PC-3 (cell line): ENCODE measurements at regions not wholly inside any gene's neighbourhood (a gene's known extent, or its start where the extent isn't known, plus 50 kb on each side); places are given as distances from the start of the nearest gene placed in this dataset.

Experiments used
- ATAC-seq: fragments of 200-7000 bp; cut with Tn5 transposase; 2 replicates; pipeline ENCODE4 v1.9.1; 2020; ENCODE audit warnings: mild to moderate bottlenecking, moderate library complexity
- BruUV-seq: library from RNA; stranded (reverse); fragments of 400-500 nt; replicated peaks from 2 replicates; lab custom pipeline; 2021; lab: Mats Ljungman, UMichigan
- CTCF ChIA-PET: fragments of 300-600 bp; sonication (Branson Sonifier 250); formaldehyde crosslinking; loops from one replicate; lab custom pipeline; 2022; ENCODE audit warnings: antibody characterized with exemption; lab: Charles Lee
- POLR2A ChIA-PET: fragments of 300-600 bp; sonication (Branson Sonifier 250); formaldehyde crosslinking; loops from one replicate; lab custom pipeline; 2022; ENCODE audit warnings: antibody characterized with exemption; ENCODE audit not compliant: unreplicated experiment; lab: Charles Lee
- DNase-seq: peaks from one replicate; pipeline ENCODE4 v3.0.0-alpha.2; 2015
- H2AFZ ChIP-seq: fragments of 300-600 bp; sonication (generic); 2 replicates; pipeline ENCODE4 v1.6.0; 2016; ENCODE audit warnings: antibody characterized with exemption, low read length
- H3F3A ChIP-seq: fragments of 300-600 bp; sonication (generic); one replicate; pipeline ENCODE4 v1.6.0; 2017; ENCODE audit warnings: antibody characterized with exemption, low read length, control low read depth, mild to moderate bottlenecking; ENCODE audit not compliant: unreplicated experiment
- H3K27ac ChIP-seq: fragments of 300-600 bp; sonication (generic); 2 replicates; pipeline ENCODE4 v1.5.1; 2016; ENCODE audit warnings: mild to moderate bottlenecking, low read length
- H3K27me3 ChIP-seq: fragments of 300-600 bp; sonication (generic); 2 replicates; pipeline ENCODE4 v1.6.1; 2016; ENCODE audit warnings: low read length, mixed read lengths
- H3K36me3 ChIP-seq: fragments of 300-600 bp; sonication (generic); 2 replicates; pipeline ENCODE4 v1.6.1; 2016; ENCODE audit warnings: low read depth, mixed run types, low read length, mixed read lengths
- H3K4me1 ChIP-seq: fragments of 300-600 bp; sonication (generic); 2 replicates; pipeline ENCODE4 v1.5.1; 2016; ENCODE audit warnings: low read length; ENCODE audit not compliant: insufficient read depth
- H3K4me2 ChIP-seq: fragments of 300-600 bp; sonication (generic); 2 replicates; pipeline ENCODE4 v1.6.0; 2016; ENCODE audit warnings: low read length
- H3K4me3 ChIP-seq: fragments of 300-600 bp; sonication (generic); 2 replicates; pipeline ENCODE4 v1.5.1; 2016; ENCODE audit warnings: mild to moderate bottlenecking, low read length, mixed read lengths
- H3K79me2 ChIP-seq: fragments of 300-600 bp; sonication (generic); 2 replicates; pipeline ENCODE4 v1.6.1; 2017; ENCODE audit warnings: low read length, mixed read lengths
- H3K9ac ChIP-seq: fragments of 300-600 bp; sonication (generic); 2 replicates; pipeline ENCODE4 v1.6.0; 2016; ENCODE audit warnings: mild to moderate bottlenecking, low read length
- H3K9me2 ChIP-seq: fragments of 300-600 bp; sonication (generic); replicated peaks from 2 replicates; pipeline ENCODE4 v1.6.1; 2016; ENCODE audit warnings: mixed run types, low read length, mixed read lengths
- H3K9me3 ChIP-seq: fragments of 300-600 bp; sonication (generic); 2 replicates; pipeline ENCODE4 v1.6.1; 2016; ENCODE audit warnings: low read length, mixed read lengths
- H4K20me1 ChIP-seq: fragments of 300-600 bp; sonication (generic); 2 replicates; pipeline ENCODE4 v1.6.1; 2016; ENCODE audit warnings: low read length, mixed read lengths
- EZH2 ChIP-seq: fragments of 300-600 bp; sonication (generic); IDR thresholded peaks from one replicate; pipeline ENCODE4 v1.6.1; 2017; ENCODE audit warnings: antibody characterized with exemption, mild to moderate bottlenecking, low read length; ENCODE audit not compliant: unreplicated experiment
- EZH2phosphoT487 ChIP-seq: fragments of 300-600 bp; sonication (generic); IDR thresholded peaks from 2 replicates; pipeline ENCODE4 v1.6.1; 2018; ENCODE audit warnings: mild to moderate bottlenecking, antibody characterized with exemption, low read length, borderline replicate concordance
- intact Hi-C: fragments of 100-400 bp; cut with micrococcal nuclease; formaldehyde crosslinking; loops from 2 replicates; pipeline ENCODE4 v1.9.0; 2023
- TF ChIP-seq, protein P1 (sequence below): fragments of 300-600 bp; sonication (generic); conservative IDR thresholded peaks from 2 replicates; pipeline ENCODE4 v1.5.1; 2017; ENCODE audit warnings: antibody characterized with exemption, low read depth, mild to moderate bottlenecking, low read length

DNA sequence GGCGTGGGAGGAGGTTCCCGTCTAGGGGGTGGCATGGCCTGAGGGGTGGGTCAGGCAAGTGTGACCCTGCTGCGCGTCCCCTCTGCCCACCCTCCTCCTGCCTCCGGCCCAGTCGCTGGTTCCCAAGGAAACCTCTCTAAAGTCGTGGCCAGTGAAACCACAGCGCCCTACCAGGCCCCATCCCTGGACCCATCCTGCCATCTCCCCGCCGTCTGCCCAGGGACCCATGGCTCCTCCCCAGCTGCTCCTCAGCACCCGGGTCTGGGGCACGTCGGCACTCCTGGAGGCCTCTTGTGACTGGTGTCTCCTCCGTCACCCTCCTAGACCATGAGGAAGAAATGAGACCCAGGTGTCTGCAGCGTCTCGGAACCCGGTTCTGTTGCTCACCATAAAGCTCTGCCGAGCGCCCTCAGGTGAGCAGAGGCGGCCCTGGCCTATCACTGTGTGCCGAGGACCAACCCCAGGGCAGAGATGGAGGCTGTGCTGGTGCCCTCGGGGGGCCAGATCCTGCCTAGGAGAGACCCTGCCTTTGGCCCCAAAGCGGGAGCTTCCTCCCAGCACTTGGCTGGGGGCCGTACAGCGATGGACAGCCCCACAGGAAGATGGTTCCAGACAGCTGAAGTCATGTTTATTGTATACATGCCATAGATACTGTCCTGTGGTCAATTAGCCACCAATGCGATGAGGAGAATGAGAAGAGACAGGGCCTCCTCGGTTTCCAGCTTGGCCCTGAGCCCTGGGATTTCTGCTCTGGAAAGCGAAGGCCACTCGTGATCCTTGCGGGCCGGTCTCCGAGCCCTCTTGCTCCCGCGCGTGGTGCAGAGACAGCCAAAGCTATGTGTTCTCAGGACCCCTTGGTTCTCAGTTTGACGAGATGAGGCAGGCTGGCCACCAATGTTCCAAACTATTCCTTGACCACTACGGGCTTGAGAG is 222.5 kb upstream of the RTL1 start:
- no peaks in the 10 kb centered on the region for H3K9me2 ChIP-seq
- no peaks in the 10 kb centered on the region for H4K20me1 ChIP-seq
- ATAC-seq (no peak), DNase-seq (no peak)
- H3K9ac ChIP-seq = no peak overlapping the region
- H2AFZ ChIP-seq = no peak overlapping the region
- BruUV-seq = no TSS peak
- no peak overlapping the region for H3K4me3 ChIP-seq
- ChIA-PET POLR2A (no interaction called here), CTCF (no interaction called here)
- H3K79me2 ChIP-seq = no peaks in the 10 kb centered on the region
- no peak overlapping the region for H3K27ac ChIP-seq
- H3K4me1 ChIP-seq = no peaks in the 10 kb centered on the region
- peaks cover 27% of the 10 kb centered on the region for H3K27me3 ChIP-seq
- no peaks in the 10 kb centered on the region for H3F3A ChIP-seq
- TF ChIP-seq, protein P1, sequence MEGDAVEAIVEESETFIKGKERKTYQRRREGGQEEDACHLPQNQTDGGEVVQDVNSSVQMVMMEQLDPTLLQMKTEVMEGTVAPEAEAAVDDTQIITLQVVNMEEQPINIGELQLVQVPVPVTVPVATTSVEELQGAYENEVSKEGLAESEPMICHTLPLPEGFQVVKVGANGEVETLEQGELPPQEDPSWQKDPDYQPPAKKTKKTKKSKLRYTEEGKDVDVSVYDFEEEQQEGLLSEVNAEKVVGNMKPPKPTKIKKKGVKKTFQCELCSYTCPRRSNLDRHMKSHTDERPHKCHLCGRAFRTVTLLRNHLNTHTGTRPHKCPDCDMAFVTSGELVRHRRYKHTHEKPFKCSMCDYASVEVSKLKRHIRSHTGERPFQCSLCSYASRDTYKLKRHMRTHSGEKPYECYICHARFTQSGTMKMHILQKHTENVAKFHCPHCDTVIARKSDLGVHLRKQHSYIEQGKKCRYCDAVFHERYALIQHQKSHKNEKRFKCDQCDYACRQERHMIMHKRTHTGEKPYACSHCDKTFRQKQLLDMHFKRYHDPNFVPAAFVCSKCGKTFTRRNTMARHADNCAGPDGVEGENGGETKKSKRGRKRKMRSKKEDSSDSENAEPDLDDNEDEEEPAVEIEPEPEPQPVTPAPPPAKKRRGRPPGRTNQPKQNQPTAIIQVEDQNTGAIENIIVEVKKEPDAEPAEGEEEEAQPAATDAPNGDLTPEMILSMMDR = no peak
- TF ChIP-seq EZH2phosphoT487 = no peak
- no peak for TF ChIP-seq EZH2
- H3K4me2 ChIP-seq = no peak overlapping the region
- no peaks in the 10 kb centered on the region for H3K9me3 ChIP-seq
- no peaks in the 10 kb centered on the region for H3K36me3 ChIP-seq
- intact Hi-C loops = no loop called here

DNA sequence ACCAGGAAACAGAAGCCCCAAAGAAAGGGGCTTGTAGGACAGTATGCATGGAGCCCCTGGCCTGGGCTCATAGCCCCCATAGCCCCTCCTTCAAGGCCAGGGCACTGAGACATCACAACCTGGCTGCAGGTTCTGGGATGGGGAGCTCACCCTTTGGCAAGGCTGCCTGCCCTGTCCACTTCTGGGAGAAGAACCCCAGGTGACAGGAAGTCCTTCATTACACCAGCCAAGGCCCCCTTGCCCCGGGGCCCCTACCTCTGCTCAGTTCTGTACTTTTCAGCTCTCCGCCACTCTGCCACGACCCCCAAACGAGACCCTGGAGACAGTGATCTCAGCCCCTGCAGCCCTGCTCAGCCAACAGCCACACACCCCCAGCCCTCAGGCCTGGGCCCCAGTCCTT is 223.2 kb upstream of the RTL1 start:
- H3K36me3 ChIP-seq = no peaks in the 10 kb centered on the region
- no peaks in the 10 kb centered on the region for H3K4me1 ChIP-seq
- no peak overlapping the region for H3K9ac ChIP-seq
- H3K9me3 ChIP-seq = no peaks in the 10 kb centered on the region
- H2AFZ ChIP-seq = no peak overlapping the region
- H3F3A ChIP-seq = no peaks in the 10 kb centered on the region
- peaks cover 27% of the 10 kb centered on the region for H3K27me3 ChIP-seq
- no peaks in the 10 kb centered on the region for H4K20me1 ChIP-seq
- intact Hi-C loops = no loop called here
- CTCF ChIA-PET = no interaction called here
- TF ChIP-seq EZH2phosphoT487 = no peak
- TF ChIP-seq EZH2 = no peak
- TF ChIP-seq, protein P1 = no peak
- no peaks in the 10 kb centered on the region for H3K9me2 ChIP-seq
- DNase-seq = no peak
- no peak for ATAC-seq
- no TSS peak for BruUV-seq
- H3K4me3 ChIP-seq = no peak overlapping the region
- H3K4me2 ChIP-seq = no peak overlapping the region
- POLR2A ChIA-PET = no interaction called here
- no peak overlapping the region for H3K27ac ChIP-seq
- H3K79me2 ChIP-seq = no peaks in the 10 kb centered on the region

DNA sequence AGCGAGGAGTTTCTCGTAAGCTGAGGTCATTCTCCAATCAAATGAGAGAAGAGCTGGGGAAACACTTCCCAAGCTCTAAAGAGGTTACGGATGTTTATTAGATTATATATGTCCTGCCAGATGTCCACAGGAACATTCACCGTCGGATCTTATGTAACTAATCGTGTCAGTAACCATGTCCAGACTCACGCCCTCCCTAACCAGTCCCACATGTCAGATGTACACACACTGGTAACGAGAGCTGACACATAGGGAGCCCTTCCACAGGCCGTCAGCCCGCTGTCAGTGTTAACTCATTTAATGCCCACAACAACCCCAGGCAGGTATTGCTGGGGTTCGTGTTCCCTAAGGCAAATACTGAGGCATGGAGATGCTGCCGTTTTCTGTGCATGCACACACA is 223.7 kb upstream of the RTL1 start:
- H3K27ac ChIP-seq = no peak overlapping the region
- H2AFZ ChIP-seq = no peak overlapping the region
- H3K27me3 ChIP-seq = peaks cover 27% of the 10 kb centered on the region
- no peaks in the 10 kb centered on the region for H3K4me1 ChIP-seq
- BruUV-seq = no TSS peak
- H3K79me2 ChIP-seq = no peaks in the 10 kb centered on the region
- intact Hi-C loops = no loop called here
- no peaks in the 10 kb centered on the region for H4K20me1 ChIP-seq
- H3K4me2 ChIP-seq = no peak overlapping the region
- POLR2A ChIA-PET = no interaction called here
- no peaks in the 10 kb centered on the region for H3F3A ChIP-seq
- TF ChIP-seq EZH2phosphoT487 (no peak), EZH2 (no peak)
- TF ChIP-seq, protein P1 = no peak
- no peaks in the 10 kb centered on the region for H3K9me3 ChIP-seq
- H3K9me2 ChIP-seq = no peaks in the 10 kb centered on the region
- H3K9ac ChIP-seq = no peak overlapping the region
- no peaks in the 10 kb centered on the region for H3K36me3 ChIP-seq
- CTCF ChIA-PET = no interaction called here
- H3K4me3 ChIP-seq = no peak overlapping the region
- DNase-seq = no peak
- no peak for ATAC-seq
